Choroid plexus epithelial cell (primary cell): ENCODE measurements at regions not wholly inside any gene's neighbourhood (a gene's known extent, or its start where the extent isn't known, plus 50 kb on each side); places are given as distances from the start of the nearest gene placed in this dataset.
A peak's percentile ranks its signal among the peaks of the same experiment; 100 is the strongest.

Experiments used
- DNase-seq: peaks from one replicate; pipeline ENCODE4 v3.0.0-alpha.2; 2010; ENCODE audit warnings: low read depth
- H3K4me3 ChIP-seq: 2 replicates; pipeline ENCODE4 v1.5.1; 2011; ENCODE audit warnings: low read depth, mild to moderate bottlenecking, control low read depth, low read length, moderate library complexity
- TF ChIP-seq, protein P1 (sequence below): conservative IDR thresholded peaks from 2 replicates; pipeline ENCODE4 v1.5.1; 2011; ENCODE audit warnings: low read depth, mild to moderate bottlenecking, control low read depth, inconsistent platforms, low read length, moderate library complexity

DNA sequence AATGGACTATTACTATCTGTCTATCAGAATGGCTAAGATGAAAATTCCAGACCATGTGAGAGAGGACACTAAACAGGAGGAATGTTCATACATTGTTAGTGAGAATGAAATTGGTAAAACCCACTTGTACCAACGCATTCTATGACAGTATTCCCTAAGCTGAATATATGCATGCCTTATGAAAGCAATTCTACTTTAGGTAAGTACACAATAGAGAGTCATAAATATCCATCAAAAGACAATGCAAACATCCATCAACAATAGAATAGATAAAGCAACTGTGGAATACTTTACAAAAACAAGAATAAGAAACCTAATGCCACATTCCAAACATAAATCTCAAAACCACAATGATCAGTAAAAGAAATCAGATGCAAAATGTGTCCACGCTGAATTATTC is 529.3 kb downstream of the ANKRD50 start:
- DNase-seq = no peak
- TF ChIP-seq, protein P1, sequence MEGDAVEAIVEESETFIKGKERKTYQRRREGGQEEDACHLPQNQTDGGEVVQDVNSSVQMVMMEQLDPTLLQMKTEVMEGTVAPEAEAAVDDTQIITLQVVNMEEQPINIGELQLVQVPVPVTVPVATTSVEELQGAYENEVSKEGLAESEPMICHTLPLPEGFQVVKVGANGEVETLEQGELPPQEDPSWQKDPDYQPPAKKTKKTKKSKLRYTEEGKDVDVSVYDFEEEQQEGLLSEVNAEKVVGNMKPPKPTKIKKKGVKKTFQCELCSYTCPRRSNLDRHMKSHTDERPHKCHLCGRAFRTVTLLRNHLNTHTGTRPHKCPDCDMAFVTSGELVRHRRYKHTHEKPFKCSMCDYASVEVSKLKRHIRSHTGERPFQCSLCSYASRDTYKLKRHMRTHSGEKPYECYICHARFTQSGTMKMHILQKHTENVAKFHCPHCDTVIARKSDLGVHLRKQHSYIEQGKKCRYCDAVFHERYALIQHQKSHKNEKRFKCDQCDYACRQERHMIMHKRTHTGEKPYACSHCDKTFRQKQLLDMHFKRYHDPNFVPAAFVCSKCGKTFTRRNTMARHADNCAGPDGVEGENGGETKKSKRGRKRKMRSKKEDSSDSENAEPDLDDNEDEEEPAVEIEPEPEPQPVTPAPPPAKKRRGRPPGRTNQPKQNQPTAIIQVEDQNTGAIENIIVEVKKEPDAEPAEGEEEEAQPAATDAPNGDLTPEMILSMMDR = no peak
- H3K4me3 ChIP-seq = no peak overlapping the region

DNA sequence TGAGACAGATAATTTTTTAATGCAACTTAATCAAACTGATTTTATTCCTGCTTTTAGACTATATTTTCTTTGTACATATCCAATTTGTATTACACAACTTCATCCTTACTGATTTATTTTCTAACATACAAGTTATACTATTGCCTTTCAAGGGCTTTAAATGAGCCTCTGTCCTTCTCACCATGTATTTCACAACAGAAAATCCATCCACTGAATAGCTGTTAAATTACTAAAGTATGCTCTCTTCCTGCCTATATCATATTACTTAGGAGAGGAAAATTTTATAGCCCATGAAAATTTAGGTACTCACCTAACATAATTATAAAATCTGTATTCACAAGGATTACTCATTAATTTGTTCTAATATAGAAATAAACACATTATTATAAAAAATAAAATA is 528.6 kb downstream of the ANKRD50 start:
- DNase-seq = peak; percentile 61
- TF ChIP-seq, protein P1 = no peak
- no peak overlapping the region for H3K4me3 ChIP-seq

DNA sequence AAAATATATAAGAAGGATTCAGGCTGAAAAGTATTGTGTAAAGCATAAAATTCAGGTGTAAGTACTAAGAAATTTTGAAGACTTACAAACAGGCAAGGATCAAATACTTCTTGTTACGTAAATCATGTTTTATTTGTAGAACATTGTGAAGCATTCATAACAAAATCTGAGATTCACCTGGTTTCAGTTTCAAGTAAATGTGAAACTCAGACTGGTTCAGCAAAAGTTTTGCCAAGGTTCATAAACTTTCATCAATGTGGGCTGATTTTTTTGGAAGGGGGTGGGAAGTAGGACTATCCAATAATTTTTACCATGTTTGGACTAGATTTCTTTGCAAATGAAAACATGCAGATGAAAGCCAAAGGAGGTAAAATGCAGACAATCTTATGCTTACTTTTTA is 527.7 kb downstream of the ANKRD50 start:
- TF ChIP-seq, protein P1 = no peak
- no peak for DNase-seq
- H3K4me3 ChIP-seq = no peak overlapping the region

DNA sequence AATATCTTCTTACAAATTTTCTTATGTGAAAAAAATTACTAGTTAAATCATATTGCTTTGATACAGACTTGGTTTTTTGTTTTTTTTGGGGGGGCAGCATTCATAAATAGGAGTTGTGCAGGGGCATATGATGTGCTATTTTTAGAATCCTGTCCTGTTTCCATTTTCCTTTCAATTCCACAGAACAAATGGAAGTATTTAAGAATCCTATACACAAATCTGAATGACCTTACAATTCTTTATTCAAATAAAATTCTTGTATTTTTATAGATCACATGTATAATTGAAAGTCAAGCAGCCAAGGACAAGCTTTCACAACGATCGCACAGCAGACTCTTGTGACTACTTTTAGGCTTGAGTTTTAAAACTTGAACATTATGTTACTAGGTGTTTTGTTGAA is 523.9 kb downstream of the ANKRD50 start:
- H3K4me3 ChIP-seq = no peak overlapping the region
- TF ChIP-seq, protein P1 = no peak
- no peak for DNase-seq

DNA sequence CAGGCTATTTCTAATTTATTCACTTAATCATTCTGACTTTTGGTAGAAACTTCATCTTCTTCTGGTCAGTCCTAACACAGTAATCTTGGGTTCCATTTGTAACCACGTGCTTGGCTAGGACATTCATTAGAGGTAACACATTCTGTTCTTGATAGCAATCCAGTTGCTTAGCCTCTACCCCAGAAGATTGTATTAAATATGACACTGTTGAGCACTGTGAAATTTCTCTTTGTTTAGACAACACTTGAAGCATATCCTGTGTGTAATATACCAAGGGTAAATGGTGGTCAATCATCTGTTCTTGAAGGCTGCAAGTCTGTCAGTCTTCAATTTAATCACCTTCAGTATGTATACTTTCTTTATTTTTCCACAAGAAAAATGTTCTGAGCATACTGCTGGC is 523.0 kb downstream of the ANKRD50 start:
- TF ChIP-seq, protein P1 = no peak
- no peak overlapping the region for H3K4me3 ChIP-seq
- DNase-seq = no peak

DNA sequence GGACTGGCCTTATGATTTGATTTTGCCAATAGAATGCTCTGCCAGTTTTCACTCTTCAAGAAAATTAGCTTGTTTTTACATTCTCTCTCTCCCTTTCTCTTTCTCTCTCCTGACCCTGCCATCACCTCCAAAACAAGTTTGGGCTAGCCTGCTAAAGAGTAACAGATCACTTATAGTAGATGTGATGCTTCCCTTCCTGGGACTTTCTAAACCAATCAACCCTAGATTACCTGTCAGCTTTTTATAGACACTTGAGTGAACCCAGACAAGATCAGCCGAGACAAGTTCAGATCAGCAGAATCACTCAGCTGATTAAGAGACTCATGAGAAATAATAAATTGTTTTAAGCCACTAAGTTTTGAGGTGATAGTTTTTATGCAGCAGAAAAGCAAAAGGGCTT is 521.2 kb downstream of the ANKRD50 start:
- DNase-seq = no peak
- H3K4me3 ChIP-seq = no peak overlapping the region

DNA sequence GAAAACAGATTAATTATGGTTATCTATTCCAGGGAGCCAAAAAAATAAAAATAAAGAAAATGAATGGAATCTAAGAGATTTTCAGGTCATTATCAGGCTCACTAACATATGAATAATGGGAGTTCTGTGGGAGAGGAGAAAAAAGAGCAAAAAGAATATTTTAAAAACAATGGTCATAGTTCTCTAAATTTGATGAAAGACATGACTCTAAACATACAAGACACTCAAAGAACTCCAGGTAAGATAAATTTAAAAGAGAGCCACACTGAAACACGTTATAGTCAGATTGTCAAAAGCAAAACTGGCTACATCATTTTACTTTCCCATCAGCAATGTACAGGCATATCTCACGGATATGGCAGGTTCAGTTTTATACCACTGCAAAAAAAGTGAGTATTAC is 520.0 kb downstream of the ANKRD50 start:
- no peak for DNase-seq
- H3K4me3 ChIP-seq = no peak overlapping the region
- TF ChIP-seq, protein P1 = no peak

More for the DNA sequence above, 521.2 kb downstream of the ANKRD50 start:
- TF ChIP-seq, protein P1 = no peak
